Dedifferentiated amniotic fluid mesenchymal stem cell (primary cell): ENCODE measurements at regions not wholly inside any gene's neighbourhood (a gene's known extent, or its start where the extent isn't known, plus 50 kb on each side); places are given as distances from the start of the nearest gene placed in this dataset.

Experiments
- DNase-seq: peaks from one replicate; pipeline ENCODE4 v3.0.0-alpha.2; 2016; ENCODE audit errors: extremely low spot score

- no peak for DNase-seq
Measured at GRCh38 chr3:139732729-139733128, 55.0 kb upstream of the NMNAT3 start.

GRCh38 chr3:139729300-139729699 lies 51.5 kb upstream of the NMNAT3 start:
- DNase-seq = no peak

- no peak for DNase-seq
Measured at GRCh38 chr3:139728414-139728813, 50.6 kb upstream of the NMNAT3 start.
